ENCODE measurements at regions not wholly inside any gene's neighbourhood (a gene's known extent, or its start where the extent isn't known, plus 50 kb on each side); places are given as distances from the start of the nearest gene placed in this dataset.

GRCh38 chr2:45261746-45262145 lies 252.5 kb upstream of the SIX2 start:
- TF ChIP-seq ELF4 (IDR thresholded peaks at IDR 0.05): no peak
- TF ChIP-seq TARDBP (IDR thresholded peaks at IDR 0.05): no peak
- TF ChIP-seq FOXA1 (IDR thresholded peaks at IDR 0.05): no peak
- no peak for TF ChIP-seq BHLHE40 (IDR thresholded peaks at IDR 0.05; ENCODE audit: borderline replicate concordance)
- TF ChIP-seq SP1 (IDR thresholded peaks at IDR 0.05): no peak
